Activated T-helper 9 cell treated with anti-CD3 and anti-CD28 coated beads, Interleukin-2, amount 50 U/mL, for 16 hours (primary cell): ENCODE measurements at regions not wholly inside any gene's neighbourhood (a gene's known extent, or its start where the extent isn't known, plus 50 kb on each side); places are given as distances from the start of the nearest gene placed in this dataset.
"Not testable (repeated sequence)": the region's sequence is repeated elsewhere in the genome, so short reads cannot be mapped to it uniquely, and the experiment has no call there.

ENCODE experiments used
- DNase-seq: peaks from one replicate; pipeline ENCODE4 v3.0.0-alpha.2; 2020; ENCODE audit warnings: low read depth

DNA sequence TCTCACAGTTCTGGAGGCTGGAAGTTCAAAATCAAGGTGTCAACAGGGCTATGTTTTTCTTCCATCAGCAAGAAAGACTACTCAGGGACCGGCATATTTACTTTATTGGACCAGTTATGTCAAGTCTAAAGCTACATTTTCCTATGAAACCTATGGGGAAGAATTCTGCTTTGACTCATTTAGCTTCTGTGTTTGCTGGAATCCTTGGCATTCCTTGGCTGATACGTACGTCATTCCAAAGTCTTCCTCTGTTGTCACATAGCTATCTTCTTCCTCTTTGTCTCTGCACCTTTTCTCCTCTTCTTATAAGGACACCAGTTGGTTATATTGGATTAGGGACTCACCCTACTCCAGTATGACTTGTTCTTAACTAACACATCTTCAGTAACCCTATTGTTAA is 137.4 kb upstream of the FBXO11 start:
- no peak for DNase-seq

DNA sequence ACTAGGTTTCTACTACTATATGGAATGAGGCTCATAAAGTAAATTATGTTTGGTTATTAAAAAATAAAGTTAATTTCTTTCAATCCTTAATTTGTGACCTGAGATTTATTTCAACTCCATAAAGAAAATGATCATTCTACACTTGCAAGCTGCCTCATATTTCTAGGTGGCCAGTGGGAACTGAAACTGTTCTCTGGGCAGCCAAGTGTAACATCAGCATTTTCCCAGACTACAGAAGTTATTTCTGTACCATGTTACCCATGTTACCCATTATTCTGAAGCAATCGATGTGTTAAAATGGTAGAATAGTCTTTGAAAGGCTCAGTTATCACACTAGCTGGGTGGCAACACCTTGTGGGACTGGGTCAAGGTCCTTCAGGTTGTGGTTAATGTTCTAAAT is 139.3 kb upstream of the FBXO11 start:
- no peak for DNase-seq

DNA sequence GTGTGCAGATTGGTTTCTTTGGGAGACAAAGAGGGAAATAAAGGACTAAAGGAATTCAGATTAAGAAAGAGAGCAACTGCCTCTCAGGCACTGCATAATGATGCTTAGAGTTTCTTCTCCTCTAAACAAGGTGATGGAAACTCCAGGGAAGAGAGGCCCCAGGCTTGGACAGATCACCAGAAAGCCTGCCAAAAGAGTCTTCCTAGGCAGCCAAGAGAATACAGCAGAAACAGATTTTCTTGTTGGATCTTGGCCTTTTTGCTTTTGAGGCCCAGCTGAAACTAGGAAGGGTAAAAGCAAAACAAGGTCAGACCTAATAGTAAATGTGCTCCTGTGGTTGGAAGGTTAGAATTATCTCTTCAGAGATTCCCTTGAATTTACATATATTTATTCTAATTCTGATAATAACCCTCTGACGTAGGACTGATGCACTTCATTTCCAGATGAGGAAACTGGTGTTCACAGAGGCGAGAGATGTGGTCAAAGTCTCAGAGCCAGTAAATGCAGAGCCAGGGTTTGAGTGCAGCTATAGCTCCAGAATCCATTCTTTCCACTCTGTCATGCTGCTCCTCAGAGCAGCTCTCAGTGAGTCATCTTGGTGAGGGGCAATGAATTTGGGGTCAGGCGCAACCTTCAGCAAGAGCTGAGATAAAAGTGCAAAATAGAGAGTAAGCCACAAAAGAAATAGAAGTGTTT is 142.3 kb upstream of the FBXO11 start:
- no peak for DNase-seq

DNA sequence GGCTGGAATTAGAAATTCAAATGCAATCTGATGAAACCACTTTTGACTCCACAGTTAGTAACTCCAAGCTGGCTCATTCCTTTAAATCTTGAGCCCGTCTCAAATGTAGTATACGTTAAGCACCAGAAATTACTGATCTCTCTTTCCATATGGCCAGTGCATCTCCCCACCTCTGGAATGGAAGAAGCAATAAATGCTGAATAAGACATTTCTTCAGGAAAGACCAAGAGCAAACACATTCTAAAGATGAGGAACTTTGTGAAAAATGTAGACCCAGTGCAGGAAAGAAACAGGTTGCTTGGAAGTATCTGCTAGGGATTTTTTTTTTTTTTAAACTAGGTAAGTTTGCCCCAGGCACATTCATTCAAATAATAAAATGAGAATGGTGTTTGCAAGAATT is 143.1 kb upstream of the FBXO11 start:
- no peak for DNase-seq

DNA sequence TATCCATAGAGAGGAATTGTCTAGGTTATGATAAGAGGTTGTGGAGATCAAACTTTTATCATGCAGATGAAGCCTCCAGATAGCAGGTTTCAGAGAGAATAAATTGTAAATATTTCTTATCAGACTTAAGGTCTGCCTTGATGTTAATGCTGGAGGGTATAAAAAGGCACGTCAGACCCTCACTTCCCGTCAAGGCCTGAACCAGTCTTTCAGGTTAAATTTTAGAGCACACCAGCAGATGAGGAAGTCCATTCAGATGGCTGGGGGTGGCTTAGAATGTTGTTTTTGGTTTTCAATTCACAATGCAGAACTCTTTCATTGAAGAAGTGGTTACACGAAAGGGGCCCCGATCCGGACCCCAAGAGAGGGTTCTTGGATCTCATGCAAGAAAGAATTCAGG is 144.4 kb upstream of the FBXO11 start:
- no peak for DNase-seq

DNA sequence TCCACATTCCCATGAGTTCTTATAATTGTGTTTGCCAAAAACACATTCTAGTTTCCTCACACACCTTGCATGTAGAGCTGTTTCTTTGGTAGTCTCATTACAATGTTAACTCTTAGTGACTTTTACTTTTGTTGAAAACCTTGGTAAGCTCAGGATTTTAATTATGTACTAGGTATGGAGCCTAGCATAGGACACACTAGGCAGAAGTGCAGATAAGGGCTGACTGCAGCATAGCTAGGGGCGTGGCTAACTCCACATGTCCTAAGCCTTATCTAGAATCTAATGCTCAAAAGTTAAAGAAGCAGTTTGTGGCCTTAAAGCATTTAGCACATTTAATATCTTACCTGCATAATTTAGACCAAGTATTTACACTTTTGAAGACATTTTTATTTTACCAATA is 153.7 kb upstream of the FBXO11 start:
- no peak for DNase-seq

DNA sequence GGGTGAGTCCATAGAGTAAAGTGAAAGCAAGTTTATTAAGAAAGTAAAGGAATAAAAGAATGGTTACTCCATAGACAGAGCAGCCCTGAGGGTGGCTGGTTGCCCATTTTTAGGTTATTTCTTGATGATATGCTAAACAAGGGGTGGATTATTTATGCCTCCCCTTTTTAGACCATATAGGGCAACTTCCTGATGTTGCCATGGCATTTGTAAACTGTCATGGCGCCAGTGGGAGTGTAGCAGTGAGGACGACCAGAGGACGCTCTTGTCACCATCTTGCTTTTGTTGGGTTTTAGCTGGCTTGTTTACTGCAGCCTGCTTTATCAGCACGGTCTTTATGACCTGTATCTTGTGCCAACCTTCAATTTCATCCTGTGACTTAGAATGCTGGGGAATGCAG is 155.4 kb upstream of the FBXO11 start:
- not testable (repeated sequence) for DNase-seq

DNA sequence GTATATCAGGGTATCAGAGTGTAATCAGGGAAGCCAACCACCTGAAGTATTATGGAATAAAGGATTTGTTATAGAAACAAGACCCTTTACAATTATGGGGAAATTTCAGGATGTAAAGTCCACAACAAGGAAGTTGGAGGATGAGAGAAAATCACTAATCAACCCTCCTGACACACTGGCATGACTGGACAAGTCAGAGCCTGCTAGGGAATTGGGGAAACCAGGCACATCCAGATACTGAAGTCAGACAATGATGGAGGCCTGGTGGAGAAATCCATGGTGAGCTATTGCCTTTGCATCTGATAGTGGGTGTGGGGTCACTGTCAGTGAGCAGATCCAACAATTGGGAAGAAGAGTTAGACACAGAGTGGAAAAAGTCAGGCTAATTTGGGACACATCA is 158.8 kb upstream of the FBXO11 start:
- no peak for DNase-seq

DNA sequence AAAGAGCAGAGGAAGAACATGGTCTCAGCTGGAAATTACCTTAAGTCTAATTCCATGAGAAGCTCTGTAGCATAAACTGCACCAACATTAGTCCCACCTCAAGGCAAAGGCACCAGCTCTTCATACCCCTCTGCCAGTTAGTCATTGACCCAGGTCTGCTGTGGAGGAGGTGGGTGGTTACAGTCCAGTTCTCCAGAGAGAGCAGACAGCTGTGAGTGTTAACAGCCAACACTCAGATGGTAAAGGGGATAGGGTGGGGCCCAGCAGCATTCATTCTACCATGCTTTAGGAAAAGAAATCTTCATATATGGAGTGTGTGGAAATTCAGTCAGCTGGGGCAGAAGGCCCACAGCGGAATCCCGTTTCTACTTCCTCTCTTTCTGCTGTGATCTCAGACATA is 159.7 kb upstream of the FBXO11 start:
- DNase-seq: no peak

DNA sequence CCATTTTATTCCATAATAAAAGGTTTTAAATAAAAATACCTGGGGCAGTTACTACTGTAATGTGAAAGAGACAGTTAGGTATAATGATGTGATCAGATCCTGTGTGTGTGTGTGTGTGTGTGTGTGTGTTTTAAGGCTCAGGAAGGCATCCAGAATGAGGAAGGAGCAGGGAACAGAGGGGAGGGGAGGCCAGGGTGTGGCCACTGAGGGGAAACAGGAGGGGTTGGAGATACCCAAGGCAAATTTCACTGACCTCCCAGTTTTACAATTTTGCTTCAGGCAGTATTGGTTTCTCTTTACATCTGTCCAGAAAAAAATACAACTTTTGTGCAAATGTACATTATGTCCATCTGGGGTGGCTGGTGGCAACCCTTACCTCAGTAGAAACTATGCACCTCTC is 163.5 kb upstream of the FBXO11 start:
- DNase-seq: no peak

DNA sequence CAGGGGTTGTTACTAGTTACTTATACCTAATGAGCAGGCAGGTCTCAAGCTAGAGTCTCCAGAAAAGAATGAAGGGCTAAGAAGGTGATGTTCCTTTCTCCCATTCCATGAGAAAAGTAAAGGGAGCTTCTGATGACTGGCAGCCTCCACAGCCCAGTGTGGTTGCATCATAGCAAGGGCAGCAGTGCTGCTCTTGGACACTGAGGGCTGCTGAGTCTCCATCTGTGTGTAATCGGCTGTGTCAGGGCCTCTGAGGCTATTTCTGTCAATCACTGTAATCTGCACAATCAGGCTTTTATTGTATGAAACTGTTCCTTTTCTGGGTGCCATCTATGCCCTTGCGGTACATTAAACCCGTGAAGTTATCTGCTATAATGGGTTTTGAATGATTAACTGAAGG is 164.1 kb upstream of the FBXO11 start:
- DNase-seq: no peak

DNA sequence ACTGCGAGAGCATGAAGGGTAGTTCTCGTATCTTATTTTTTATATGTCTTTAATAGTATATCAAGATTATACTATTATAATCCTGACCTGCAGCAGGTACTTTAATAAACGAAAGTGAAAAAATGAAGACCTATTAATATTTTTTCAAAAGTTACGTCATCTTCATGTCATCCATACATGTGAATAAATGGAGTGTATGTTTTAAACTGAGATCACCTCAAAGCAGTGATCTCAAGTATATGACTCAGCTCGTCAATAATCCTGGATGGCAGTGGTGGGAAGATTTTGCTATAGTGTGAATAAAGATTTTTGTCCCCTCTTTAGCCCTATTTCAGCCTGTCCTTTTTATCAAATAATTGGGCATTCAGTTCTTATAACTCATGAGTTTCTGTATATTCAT is 166.3 kb upstream of the FBXO11 start:
- no peak for DNase-seq

DNA sequence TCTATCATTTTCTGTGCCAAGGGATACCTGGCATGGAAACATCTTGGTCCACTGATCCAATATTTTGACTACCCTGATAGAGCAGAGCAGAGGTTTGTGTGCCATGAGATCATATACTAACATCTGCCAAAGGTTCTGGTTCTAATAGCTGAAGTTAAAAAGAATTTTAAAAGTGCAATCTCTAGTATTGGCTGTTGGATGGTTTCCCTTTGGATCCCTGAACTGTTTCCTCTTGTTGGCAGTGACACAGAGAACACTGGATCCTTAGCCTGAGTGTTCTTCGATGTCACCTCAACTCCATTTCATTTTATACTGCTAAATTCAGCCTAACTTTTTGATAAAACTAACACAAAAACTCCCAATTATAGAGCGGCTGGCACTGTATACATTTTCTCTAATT is 169.3 kb upstream of the FBXO11 start:
- no peak for DNase-seq

DNA sequence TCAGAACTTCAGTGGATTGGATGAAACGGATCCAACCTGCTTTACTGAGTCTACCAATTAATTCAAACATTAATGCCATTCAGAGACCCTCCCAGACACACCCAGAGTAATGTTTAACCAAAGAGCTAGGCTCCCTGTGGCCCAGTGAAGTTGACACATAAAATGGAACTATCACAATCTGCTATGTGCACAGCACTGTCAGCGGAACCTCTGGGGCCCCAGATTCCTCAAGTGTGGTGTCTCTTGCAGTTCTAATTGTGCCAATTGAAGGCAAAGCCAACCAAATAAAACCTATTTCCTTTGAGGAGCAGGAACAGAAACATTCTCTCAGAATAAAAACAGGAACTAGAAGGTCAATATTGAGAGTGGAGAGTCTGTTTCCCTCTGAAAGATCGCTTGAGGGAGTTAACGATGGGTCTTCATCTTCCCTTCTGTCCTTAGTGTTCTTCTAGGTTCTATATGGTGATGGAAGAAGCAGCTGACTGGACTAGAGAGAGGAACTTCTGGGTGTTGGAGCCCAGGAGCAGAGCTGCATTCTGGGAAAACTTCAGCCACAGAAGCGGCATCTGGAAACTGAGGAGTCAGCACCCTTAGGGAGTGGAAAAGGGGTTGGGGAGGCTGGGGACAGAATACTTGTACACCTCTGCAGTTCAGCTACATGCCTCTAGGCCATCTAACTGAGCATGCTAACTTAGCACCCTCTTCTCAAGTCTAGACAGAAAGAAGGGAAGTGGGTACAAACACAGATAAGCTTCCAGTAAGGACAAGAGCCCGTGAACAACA is 174.4 kb upstream of the FBXO11 start:
- no peak for DNase-seq

DNA sequence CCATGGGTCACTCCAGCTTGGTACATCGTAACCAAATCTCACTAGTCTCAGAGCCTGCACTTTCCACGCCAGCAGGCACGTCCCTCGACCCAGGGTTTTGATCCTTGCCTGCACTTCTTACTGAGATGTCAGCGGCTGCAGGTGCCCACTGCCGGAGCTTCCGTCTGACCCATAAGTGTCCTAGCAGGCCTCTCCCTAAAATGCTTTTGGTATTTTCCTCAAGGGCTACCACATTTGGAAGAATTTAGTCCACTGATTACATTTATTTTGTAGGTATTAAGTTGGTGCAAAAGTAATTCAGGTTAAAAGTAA is 175.0 kb upstream of the FBXO11 start:
- no peak for DNase-seq

DNA sequence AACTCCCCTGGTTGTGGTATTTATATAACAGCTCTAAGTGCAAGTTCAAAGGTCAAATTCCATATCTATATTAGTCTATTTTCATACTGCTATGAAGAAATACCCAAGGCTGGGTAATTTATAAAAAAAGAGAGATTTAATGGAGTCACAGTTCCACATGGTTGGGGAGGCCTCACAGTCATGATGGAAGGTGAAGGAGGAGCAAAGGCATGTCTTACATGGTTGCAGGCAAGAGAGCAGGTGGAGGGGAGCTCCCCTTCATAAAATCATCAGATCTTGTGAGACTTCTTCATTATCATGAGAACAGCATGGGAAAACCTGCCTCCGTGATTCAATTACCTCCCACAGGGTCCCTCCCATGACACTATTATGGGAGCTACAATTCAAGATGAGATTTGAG is 179.6 kb upstream of the FBXO11 start:
- no peak for DNase-seq

DNA sequence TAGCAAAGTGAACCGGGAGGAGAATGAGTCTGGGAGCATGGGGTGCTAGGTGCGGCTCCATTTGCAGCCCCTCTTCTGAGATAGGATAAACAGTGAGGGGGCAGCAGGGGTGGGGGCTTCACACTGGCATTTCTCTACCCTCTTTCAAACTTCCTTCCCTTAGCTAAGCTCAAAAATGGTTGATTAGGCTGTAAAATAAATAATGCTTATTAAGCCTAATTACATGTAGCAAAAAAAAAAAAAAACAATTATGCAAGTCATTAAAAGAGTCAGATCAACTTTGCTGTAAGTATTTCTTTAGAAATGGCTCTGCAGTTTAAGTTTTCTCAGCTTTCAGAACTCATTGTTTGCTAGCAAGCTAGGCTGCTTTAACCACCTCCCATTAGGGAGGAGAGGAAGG is 182.7 kb upstream of the FBXO11 start:
- DNase-seq: no peak

DNA sequence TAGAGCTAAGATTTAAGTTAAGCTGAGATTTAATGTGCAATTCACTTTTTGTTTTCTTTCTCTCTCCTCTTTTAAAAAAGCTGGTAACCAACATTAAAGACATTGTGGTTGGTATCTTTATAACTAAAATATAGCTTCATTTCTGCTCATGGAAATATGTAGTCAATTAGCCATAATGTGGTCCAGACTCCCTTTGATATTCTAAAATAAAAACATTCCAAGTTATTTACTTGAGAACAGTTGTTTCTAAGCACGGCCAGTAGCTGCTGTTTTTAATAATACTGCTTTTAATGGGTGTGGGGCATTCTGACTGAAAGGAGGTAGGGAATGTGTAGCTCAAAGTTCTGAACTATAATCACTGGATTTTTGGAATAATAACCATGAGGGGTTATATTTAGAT is 183.3 kb upstream of the FBXO11 start:
- DNase-seq: no peak

DNA sequence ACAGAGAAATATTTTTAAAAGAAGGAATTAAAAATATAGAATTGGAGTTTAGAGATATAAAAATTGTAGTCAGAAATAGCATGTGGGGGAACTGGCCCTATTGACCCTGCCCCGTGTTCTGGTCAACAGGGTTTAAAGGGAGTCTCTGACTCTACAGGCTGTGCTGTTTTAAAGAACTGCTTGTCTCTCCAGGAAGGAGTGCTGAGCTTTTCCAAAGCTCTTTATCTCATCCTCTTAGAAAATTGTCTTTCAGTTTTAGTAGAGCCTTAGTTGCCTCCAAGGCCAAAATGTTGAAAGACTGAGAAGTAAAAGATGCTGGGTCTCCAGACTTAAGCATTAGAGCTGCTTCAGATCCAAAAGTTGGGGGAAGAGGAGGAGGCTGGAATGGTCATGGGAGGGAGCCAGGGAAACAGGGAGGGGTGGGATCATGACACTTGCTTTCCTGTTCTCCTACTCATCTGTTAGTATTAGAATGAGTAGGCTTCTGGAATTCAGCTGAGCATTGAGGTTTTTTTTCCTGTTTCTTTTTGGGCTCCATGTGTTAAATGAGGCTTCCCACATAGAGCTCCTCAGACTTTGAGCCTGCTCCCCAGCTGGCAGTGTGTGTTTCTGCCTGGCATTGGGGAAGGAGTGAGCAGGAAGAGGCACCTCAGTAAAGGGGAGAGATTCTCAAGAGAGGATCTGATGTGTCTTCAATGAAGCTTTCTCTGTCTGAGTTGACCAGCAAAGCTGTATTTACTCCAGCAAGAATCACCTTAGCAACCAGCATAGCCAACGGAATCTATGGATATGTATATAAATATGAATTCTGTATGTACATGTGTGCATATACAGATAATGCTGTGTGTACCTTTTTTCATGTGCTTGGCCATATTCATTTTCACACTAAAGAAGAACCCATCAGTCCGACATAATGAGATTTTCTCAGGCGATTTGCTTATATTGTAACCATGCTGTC is 186.8 kb upstream of the FBXO11 start:
- no peak for DNase-seq

DNA sequence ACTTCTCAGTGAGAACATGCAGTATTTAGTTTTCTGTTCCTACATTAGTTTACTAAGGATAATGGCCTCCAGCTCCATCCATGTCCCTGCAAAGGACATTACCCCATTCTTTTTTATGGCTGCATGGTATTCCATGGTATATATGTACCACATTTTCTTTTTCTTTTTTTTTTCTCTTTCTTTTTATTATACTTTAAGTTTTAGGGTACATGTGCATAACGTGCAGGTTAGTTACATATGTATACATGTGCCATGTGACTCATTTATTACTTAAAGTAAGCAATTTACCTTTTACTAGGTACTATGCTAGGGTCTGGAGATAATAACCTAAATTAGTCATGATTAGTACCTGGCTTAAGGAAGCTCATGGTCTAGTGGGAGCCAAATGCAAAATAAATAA is 190.5 kb upstream of the FBXO11 start:
- not testable (repeated sequence) for DNase-seq

DNA sequence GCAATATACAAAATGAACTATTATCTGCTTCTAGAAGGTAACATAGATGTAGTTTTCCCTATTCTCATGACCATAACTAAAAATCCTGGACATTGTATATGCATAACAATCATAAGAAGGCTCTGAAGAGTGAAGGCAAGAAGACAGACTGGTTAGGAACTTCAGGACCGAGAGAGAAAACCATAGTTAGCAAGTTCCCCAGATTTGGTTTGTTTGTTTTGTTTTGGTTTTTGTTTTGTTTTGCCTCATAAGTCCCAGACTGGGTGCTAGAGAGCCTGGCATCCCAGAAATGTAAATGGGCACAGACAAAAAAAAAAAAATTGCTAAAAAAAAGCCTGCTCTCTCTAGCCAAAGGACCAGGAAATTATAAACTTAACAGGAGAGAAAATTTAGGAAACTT is 192.2 kb upstream of the FBXO11 start:
- DNase-seq: no peak

DNA sequence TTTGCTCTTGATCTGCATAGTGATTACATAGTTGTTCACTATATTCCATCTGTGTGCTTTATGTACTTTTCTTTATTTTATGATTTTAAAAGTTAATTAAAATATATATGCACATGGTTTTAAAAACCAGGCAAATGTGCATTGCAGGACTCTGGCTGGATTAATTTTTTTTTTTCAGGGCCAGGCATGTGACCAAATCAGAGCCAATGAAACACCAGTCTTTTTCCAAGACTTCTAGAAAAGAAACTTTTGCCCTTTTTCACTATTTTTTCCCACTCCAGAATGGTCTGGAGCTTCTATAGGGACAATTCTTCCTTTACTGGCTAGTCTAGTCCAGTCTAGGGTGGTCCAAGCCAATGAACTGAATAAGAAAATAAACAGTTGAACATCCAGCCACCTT is 198.1 kb upstream of the FBXO11 start:
- DNase-seq: no peak

DNA sequence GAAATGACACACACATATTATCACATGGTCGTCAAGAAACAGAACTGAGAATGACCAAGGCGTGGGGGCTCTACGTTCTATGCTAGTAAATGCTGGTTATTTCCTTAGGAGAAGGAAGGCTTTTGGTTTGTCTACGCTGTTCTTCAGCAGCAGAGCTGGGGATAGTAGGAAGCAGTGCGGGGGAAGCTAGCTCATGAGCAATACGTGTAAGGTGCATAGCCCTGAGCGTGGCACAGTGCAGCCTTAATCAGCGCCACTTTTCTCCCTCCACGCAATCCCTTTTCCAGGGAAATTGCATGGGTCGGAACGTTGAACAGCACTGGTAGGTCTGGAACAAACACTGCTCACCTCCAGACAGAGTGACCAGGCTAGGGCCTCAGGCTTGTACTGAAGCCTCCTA is 199.6 kb upstream of the FBXO11 start:
- DNase-seq: no peak
